Jurkat, Clone E6-1 (cell line): ENCODE measurements at regions not wholly inside any gene's neighbourhood (a gene's known extent, or its start where the extent isn't known, plus 50 kb on each side); places are given as distances from the start of the nearest gene placed in this dataset.

Experiments used
- DNase-seq: peaks from one replicate; pipeline ENCODE4 v3.0.0-alpha.2; 2011; ENCODE audit warnings: low read depth, low spot score
- H3K4me3 ChIP-seq: 2 replicates; pipeline ENCODE4 v1.5.1; 2011; ENCODE audit warnings: mild to moderate bottlenecking, low read length, control low read depth, moderate library complexity

DNA sequence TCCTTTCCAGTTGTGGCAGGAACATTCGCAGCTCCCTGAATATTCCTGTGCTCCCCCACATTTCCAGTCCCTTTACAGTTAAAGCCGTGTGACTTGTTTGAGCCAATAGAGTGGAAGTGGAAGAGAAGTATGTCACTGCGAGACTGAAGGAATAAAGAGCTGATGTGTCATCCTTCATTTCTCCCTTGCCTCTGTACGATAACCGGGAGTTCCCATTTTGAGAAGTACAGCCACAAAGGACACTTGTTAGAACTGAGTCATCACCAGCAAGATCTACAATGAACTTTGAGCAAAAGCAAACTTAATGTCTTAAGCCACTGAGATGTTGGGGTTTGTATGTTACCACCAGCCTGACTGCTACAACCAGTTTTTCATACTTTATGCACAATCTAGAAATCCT, 92.3 kb downstream of the SPRY1 start:
- no peak for DNase-seq
- no peak overlapping the region for H3K4me3 ChIP-seq

GRCh38 chr4:123495530-123495929, 98.9 kb downstream of the SPRY1 start:
- no peak for DNase-seq
- H3K4me3 ChIP-seq, result no peak overlapping the region

- no peak overlapping the region for H3K4me3 ChIP-seq
- no peak for DNase-seq
These were observed 99.8 kb downstream of the SPRY1 start for GRCh38 chr4:123496421-123496820.

GRCh38 chr4:123497340-123497739, 100.7 kb downstream of the SPRY1 start:
- no peak for DNase-seq
- no peak overlapping the region for H3K4me3 ChIP-seq

GRCh38 chr4:123501733-123502132, 105.1 kb downstream of the SPRY1 start:
- no peak for DNase-seq
- no peak overlapping the region for H3K4me3 ChIP-seq

GRCh38 chr4:123503698-123504363, 107.2 kb downstream of the SPRY1 start:
- no peak overlapping the region for H3K4me3 ChIP-seq
- no peak for DNase-seq

DNA sequence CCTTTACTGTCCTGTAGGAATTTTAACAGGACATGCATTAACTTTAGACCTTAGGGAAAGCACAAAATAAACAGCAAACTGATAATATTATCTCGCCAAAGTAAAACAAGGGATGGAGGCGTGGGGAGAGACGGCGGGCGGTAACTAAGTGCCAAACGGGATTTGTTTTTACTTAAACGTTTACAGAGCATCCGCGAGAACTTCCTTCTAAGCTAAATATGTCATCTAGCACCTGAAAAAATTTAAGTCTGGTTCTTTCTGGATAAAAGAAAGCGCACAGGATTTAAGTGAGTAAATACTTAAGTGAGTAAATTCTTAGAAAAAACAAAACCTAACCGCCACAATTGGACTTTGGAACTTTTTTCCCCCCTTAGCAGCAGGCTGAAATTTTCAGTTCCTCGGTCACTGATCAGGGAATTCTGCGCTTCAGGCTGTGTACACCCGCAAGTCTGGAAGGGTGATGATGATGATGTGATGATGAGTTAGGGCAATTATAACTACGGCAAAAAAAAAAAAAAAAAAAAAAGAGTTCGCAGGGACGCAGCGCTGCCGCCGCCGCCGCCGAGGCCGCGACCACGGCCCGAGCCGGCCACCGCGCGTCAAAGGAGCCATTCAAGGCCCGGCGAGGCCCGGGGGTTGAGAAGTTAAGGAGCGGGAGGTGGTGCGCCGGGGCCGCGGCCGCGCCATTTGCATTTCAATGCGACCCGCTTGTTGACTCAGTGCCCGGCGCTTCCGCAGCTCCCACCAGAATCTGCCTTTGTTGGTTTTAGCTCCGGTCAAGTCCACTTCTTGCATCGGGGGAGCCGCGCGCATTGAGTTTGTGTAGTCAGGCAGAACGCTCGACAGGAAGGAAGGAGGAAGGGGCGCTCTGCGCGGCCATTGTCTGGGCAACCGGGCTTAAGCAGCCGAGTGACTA, 108.8 kb downstream of the SPRY1 start:
- H3K4me3 ChIP-seq, result no peak overlapping the region
- DNase-seq, result no peak

- no peak for DNase-seq
- no peak overlapping the region for H3K4me3 ChIP-seq
These were observed 109.6 kb downstream of the SPRY1 start for GRCh38 chr4:123506011-123506695.

- no peak overlapping the region for H3K4me3 ChIP-seq
- DNase-seq, result no peak
These were observed 110.8 kb downstream of the SPRY1 start for GRCh38 chr4:123507376-123507775.

GRCh38 chr4:123510221-123510620, 113.6 kb downstream of the SPRY1 start:
- H3K4me3 ChIP-seq, result no peak overlapping the region
- DNase-seq, result no peak

GRCh38 chr4:123510659-123511058, 114.1 kb downstream of the SPRY1 start:
- H3K4me3 ChIP-seq, result no peak overlapping the region
- no peak for DNase-seq

GRCh38 chr4:123516576-123516975, 120.0 kb downstream of the SPRY1 start:
- no peak for DNase-seq
- H3K4me3 ChIP-seq, result no peak overlapping the region

GRCh38 chr4:123517176-123517575, 120.6 kb downstream of the SPRY1 start:
- DNase-seq, result no peak
- no peak overlapping the region for H3K4me3 ChIP-seq

DNA sequence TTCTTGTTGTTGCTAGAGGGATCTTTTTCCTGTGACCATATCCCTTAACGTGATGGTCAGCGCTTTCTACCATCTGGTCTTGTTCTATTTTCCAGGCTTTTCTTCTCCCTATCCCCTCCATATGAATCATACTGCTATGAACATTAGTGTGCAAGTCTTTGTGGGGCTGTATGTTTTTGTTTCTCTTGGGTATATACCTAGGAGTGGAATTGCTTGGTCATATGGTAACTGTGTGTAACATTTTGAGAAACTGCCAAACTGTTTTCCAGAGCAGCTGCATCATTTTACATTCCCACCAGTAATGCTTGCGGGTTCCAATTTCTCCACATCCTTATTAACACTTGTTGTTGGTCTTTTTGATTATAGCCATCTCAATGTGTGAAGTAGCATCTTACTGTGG, 121.4 kb downstream of the SPRY1 start:
- no peak overlapping the region for H3K4me3 ChIP-seq
- DNase-seq, result no peak

DNA sequence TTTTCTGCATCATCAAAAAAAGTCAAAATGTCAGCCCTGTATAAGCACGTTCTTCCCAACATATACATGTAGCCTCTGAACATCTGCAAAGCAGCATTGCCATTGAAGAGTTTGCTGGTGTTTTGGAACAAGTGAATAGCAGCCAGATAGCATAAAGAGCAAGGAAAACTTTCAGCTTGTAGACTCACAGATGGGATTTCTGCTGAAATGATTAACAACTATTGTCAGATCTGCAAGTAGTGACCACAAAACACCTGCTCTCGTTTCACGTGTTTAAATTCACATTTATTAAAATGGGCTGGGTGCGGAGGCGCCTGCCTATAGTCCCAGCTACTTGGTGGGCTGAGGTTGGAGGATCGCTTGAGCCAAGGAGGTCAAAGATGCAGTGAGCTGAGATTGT, 123.7 kb downstream of the SPRY1 start:
- DNase-seq, result no peak
- no peak overlapping the region for H3K4me3 ChIP-seq

DNA sequence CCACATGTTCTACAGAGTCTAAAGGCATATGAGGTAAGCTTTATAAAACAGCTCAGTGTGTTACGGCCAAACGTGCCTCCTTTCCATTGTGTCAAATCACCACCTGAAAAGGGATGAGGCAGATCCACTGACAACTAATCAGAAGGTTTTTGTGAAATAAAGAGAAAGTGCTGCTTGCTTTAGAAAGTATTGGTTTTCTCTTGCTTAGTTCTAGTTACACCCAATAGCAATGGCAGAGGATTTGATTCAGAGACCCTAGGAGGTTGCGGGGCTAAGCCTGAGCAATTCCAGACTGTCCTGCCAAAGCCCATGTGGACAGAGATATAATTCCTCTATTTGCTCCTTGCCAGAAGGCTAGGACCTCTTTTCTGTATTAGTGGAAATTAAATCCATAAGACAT, 125.5 kb downstream of the SPRY1 start:
- H3K4me3 ChIP-seq, result no peak overlapping the region
- DNase-seq, result no peak

- no peak for DNase-seq
These were observed 126.1 kb downstream of the SPRY1 start for GRCh38 chr4:123522646-123523045.

GRCh38 chr4:123524958-123525628, 128.5 kb downstream of the SPRY1 start:
- no peak for DNase-seq

More at GRCh38 chr4:123522646-123523045, 126.1 kb downstream of the SPRY1 start:
- no peak overlapping the region for H3K4me3 ChIP-seq

DNA sequence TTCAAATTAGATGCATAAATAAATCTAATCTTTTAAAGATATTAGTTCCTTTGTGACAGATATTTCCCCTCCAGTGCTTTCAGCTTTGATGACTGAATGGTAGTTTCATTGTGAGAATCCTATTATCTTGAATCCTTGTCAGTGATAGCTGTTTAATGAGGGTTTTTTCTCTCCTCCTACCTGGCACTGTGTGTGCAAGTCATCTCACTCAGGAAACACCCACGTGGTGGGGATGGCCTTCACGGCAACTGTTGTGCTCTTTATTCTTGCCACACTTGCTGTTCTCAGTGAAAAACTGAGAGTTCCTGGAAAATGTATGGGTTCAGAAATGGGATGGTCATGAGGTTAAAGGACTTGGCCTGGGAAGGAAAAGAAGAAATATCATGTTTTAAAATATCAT, 129.9 kb downstream of the SPRY1 start:
- no peak overlapping the region for H3K4me3 ChIP-seq
- no peak for DNase-seq

More at GRCh38 chr4:123524958-123525628, 128.5 kb downstream of the SPRY1 start:
- no peak overlapping the region for H3K4me3 ChIP-seq
